ENCODE measurements at regions not wholly inside any gene's neighbourhood (a gene's known extent, or its start where the extent isn't known, plus 50 kb on each side); places are given as distances from the start of the nearest gene placed in this dataset.

DNA sequence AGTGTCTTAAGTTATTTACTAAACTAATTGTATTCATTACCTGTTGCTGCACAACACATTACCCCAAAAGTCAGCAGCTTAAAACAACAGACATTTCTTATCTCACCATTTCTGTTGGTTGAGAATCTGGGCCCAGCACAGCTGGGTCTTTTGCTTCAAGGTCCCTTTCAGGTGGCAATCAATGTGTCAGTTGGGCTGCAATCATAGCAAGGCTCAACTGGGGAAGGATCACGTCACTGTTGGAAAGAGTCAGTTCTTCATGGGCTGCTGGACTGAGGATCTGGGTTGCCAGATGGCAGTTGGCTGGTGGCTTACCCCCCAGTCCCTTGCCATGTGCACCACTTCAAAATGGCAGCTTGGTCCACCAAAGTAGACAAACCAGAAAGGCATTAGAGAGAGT, 261.2 kb downstream of the SUCLG1 start:
- TF ChIP-seq, protein P1, sequence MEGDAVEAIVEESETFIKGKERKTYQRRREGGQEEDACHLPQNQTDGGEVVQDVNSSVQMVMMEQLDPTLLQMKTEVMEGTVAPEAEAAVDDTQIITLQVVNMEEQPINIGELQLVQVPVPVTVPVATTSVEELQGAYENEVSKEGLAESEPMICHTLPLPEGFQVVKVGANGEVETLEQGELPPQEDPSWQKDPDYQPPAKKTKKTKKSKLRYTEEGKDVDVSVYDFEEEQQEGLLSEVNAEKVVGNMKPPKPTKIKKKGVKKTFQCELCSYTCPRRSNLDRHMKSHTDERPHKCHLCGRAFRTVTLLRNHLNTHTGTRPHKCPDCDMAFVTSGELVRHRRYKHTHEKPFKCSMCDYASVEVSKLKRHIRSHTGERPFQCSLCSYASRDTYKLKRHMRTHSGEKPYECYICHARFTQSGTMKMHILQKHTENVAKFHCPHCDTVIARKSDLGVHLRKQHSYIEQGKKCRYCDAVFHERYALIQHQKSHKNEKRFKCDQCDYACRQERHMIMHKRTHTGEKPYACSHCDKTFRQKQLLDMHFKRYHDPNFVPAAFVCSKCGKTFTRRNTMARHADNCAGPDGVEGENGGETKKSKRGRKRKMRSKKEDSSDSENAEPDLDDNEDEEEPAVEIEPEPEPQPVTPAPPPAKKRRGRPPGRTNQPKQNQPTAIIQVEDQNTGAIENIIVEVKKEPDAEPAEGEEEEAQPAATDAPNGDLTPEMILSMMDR (conservative IDR thresholded peaks at IDR 0.05; ENCODE audit: low read length): no peak
- no peak for TF ChIP-seq EZH2phosphoT487 (IDR thresholded peaks at IDR 0.05; ENCODE audit: borderline replicate concordance)

Data from Loucy (cell line).